SH-SY5Y (cell line): ENCODE measurements at regions not wholly inside any gene's neighbourhood (a gene's known extent, or its start where the extent isn't known, plus 50 kb on each side); places are given as distances from the start of the nearest gene placed in this dataset.

Source experiments
- GATA2 ChIP-seq: IDR thresholded peaks from 2 replicates; pipeline ENCODE4 v1.6.1; 2011; ENCODE audit warnings: mild to moderate bottlenecking, low read depth, low read length
- GATA3 ChIP-seq: IDR thresholded peaks from 2 replicates; pipeline ENCODE4 v1.6.1; 2011; ENCODE audit warnings: low read depth, mild to moderate bottlenecking, low read length, moderate library complexity

DNA sequence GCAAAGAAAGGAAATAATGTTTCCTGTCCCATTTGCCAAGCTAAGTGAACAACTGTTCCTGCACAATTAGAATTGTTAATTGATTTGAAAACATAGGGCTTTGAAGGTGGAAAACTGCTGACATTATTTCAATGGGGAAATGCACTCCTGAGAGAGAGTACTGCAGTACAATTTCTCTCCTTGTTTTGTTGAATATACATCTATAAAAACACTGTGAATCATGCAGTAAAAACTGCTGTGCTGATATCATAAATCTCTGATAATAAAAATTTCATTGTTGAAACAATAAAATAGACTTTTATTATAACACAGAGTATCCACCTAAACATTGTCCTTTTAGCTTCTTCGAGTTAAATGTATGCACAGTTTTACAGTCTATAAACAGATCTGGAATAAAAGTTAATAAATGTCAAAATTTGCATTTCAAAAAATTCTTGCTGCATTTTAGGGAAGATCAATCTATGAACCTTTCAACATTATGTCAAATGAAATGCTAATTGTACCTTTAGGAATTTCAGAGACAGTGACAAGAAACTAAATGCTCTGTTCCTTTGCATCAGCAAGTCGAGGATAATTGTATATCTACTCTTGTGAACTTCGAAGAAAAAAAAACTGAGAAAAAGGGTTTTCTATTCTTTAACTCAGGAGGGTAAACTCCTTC, 328.2 kb upstream of the DACH1 start:
- TF ChIP-seq GATA3: no peak
- no peak for TF ChIP-seq GATA2

DNA sequence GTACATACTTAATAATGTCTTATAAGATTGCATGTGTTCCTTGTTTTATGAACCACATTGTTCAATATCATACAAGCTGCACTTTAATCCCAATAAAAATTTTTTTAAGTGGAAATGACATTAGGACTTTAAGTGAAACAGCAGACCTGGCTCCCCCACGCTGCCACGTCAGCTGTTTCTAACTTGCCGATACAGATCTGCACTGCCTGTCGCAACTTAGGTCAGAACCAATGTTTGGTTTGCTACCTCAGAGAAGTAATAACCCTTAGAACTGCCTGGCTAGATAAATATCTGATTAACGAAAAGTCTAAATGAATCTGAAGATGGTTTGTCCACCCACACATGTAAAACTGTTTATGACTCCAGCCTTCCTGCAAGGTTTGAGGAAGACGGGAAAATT, 327.5 kb upstream of the DACH1 start:
- TF ChIP-seq GATA3 (no peak), GATA2 (peak; percentile 16; the same call in 1 of the 2 replicates)

DNA sequence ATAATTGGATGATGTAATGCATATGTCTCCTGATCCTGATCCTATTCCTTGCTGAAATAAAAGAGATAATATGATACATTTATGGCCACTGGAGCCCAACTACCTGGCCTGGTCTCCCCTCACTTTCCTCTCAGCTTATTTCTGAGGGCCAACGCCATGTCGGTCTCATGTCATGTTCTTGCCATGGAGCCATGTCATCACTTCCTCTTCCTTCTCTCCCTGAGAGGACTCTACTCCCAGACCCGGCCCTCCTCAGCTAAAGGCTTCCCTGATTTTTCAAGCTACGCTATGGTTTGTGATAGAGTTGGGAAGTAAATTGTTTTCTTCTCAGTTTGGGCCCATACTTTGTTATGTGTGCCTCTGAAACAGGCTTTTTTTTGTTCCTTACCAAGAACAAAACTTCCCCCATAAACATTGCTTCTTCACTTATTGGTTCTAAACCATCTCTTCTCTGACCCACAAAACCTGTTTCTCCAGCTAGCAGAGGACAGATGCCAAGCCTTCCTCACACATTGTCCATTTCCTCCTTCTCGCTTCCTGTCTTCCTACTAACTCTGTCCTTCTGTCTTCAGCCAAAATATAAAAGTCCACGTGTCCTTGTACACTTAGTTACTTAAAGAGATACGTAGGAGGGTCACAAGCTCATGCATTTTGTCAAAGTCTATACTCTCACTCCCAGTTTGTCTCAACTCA, 319.9 kb upstream of the DACH1 start:
- TF ChIP-seq GATA3 (no peak), GATA2 (no peak)

DNA sequence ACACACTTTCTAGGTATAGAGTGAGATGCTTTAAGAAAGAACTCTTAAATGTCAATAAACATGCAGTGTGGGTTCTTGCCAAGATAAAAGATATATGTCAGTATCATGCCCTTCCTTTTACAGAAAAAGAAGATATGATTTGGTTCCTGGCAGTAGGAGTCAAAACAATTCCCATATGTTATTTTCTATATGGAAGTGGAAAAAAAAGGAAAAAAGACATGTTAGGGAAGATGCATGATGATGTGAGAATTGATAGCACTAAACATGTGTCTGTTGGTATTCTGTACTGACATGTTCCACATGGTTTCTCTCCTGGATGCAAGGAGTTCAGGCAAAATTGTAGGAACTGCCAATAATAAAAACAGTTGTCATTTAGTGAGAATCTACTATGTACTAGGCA, 318.8 kb upstream of the DACH1 start:
- TF ChIP-seq GATA3: no peak
- no peak for TF ChIP-seq GATA2

DNA sequence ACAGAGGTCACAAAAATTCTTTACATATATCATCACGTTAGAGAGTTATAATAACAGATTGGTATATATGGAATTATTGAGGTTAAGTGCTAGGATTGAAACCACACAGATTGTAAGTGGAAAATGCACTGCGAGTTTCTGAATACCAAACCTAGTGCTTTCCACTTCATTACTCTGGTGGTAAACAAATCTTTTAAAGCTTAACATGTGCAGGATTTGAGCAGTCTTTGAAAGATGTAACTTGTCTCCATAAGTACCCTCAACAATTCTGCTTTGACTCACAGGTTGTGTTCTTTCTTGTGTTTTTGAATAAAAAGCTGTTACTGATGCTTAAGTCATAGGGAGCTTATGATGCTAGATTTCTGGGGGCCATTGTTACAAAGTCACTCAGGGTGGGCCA, 314.7 kb upstream of the DACH1 start:
- TF ChIP-seq GATA3 (no peak), GATA2 (no peak)

DNA sequence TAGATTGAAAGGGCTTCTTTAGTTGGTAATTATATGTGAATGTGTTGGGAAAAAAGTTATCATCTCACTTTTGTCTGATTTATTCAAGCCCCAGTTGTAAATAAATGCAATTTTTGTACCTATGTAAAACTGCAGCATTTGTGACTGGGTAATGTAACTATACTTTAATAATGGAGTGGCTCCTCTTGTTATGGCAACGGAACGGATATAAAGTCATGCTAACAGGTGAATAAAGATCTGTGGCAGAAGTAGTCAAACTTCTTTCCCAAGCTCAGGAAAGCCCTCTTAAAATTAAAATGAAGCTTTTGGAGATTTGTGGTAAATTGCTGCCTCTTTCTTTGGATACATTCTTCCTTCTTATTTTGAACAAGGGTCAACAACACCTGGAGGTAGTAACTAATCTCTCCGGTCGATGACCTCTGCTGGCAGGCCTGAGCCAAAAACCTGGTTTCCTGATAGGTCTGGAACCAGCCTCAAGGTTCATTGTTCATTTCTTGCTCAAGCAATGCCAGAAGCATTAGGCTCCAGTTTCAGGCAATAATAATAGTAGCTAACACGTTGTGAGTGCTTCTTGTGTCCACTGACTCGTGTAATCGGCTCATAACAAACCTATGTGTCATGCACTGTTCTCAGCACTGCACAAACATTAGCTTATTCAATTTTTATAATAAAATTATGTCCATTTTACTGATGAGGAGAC, 313.4 kb upstream of the DACH1 start:
- no peak for TF ChIP-seq GATA2

DNA sequence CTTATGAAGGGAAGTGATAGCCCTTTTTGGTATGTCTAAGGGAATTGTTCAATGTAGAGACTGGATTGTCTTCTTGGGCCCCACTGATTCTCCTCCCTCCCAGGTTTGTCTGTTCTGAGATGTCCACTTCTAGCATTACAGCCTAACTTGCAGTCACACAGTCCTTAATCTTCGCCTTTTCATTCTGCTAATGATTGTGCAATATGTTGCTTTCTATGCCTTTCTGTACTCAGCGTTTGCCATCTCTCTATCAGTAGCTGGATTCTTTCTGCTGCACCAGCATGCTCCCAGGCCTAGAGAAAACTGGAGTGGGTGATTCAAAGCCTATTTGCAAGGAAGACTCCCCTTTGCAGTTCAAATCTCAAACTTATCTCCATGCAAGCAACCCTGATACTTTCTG, 307.5 kb upstream of the DACH1 start:
- TF ChIP-seq GATA2: no peak
- TF ChIP-seq GATA3: no peak

DNA sequence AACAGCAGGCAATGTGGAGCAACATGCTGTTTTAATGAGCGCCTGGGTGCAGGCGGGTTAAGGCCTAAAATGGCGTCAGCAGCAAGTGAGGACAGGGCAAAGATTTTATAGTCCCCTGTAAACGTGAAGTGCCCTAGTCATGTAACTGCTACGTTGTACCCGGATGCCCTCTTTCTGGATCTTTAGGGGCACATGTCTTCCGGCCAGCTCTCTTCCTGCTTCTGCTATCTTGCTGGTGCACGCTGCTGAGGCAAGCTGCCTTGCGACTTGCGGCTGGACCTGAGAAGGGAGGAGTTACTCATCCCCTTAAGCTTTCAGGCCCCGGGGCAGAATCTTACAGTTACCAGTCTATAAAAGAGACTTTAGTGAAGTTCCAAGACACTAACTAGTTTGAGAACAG, 303.6 kb upstream of the DACH1 start:
- no peak for TF ChIP-seq GATA3
- TF ChIP-seq GATA2: no peak

DNA sequence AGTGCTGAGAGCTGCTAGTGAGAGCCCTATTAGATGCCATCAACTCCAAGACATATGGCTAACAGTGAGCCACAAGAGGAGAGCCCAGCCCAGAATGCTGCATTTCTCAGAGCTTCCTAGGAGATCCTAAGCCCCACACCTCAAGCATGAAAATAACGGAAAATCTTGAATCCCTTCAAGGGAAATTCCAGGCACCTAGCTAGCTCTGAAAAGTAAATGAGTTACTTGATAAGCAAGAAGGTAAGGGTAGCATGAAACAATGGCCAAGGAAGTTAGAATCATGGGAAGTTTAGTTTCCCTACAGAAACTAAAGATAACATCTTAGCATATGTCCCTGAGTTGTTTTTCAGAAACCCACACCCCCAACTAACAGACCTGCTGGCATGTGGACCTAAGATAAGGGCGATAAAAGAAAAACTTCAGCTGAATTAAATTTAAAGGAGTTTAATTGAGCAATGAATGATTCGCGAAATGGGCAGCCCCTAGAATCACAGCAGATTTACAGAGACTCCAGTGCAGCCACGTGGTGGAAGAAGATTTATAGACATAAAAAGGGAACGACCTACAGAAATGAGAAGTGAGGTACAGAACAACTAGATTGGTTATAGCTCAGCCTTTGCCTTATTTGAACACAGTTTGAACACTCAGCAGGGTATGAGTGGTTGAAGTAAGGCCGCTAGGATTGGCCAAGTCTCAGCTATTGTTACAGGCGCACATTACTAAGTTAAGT, 301.3 kb upstream of the DACH1 start:
- TF ChIP-seq GATA2: peak; percentile 44; the same call in 1 of the 2 replicates
- no peak for TF ChIP-seq GATA3

DNA sequence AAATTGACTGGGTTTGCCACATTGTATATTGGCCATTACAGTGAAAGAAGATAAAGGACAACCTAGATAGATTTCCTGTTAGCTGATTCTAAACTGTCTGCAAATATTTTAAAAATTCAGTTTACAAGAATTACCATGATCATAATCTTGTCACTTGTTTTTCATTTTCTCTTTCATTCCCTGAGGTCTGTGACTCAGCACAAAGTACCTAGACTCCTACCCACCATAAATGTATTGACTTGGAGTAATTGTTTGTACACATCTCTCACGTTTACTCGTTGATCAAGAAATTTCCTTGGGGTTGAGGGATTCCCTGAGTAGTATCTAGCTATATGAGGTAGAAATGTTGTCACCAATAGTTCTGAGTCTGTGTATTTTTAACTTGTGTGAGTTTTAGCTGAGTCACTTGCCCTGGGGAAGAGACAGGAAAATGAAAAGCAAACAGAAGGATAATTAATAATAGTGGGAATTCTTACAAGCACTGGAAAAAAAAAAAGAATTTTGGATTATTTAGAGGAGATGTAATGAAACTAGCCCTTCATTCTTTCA, 299.2 kb upstream of the DACH1 start:
- TF ChIP-seq GATA3: no peak

DNA sequence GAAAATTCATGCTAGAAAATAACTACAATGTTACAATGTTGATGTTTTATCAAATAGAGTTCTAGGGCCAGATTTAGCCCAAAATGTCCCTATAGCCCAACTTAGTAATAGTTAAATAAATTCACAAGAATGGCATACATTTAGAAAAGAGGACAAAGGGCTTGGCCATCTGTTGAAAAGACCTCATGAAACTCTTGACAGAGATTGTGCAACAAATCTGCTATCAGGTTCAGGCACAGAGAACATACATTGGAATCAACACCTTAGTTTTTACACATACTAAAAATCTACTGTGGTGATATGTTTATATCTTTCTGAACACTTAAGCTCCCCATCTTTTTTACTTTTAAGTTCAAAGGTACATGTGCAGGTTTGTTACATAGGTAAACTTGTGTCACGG, 298.3 kb upstream of the DACH1 start:
- no peak for TF ChIP-seq GATA2

DNA sequence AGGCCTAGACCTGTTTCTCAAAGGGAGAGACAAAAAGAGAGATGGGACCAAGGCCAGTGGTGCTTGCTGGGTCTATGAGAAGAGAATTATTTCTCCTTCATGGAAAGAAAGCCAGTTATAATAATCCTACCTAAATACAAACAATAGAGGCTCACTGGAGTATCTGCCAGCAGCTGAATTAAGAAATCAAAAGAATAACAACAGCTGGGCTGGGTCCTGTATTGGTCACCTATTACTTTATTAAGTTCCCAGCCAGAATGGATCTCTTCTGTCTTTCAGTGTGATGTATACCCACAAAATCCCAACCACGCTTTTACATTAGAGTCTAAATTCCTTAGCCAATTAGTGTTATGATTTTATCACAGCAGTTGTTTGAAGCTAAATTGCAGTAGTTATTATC, 297.8 kb upstream of the DACH1 start:
- TF ChIP-seq GATA2 (no peak), GATA3 (no peak)

DNA sequence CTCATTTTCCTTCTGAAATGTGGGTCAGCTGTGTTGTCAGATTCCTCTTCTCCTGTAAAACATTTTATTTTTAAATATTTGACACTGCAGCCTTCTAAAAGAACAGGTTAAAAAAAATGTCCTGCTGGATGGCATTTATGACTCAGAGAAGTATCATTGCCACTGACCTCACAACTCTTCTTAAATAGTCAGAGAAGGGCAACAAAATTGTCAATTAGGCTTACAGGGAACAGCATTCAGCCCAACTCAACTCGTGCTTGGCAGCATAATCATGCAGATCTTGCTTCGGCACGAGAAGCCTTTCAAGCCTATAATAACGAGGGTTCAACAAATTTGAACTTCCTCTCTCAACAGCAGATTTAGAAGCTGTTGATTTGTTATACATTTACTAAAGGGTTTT, 296.7 kb upstream of the DACH1 start:
- TF ChIP-seq GATA2: no peak
- no peak for TF ChIP-seq GATA3

DNA sequence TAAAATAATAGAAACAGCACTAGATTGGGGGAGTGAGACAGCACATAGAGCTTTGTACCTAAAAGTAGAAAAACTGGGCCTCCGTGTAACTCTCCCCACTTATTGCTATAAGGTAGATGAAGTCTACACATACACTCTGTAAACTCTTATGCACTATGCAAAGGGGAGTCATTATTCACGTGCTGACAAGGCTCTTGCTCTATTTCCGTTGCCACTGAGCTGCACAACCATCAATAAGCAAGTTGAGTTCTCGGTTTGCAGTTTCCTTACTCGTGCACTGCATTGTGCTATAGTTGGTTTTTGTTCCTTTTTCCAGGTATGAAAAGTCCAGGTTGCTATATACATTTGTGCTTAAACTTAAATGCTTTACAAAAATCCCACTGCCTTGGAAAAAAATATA, 294.0 kb upstream of the DACH1 start:
- no peak for TF ChIP-seq GATA3
- no peak for TF ChIP-seq GATA2
